Right hindlimb (tissue), 1 donor: ENCODE measurements at regions not wholly inside any gene's neighbourhood (a gene's known extent, or its start where the extent isn't known, plus 50 kb on each side); places are given as distances from the start of the nearest gene placed in this dataset.

ENCODE experiments used
- DNase-seq: peaks from one replicate; pipeline ENCODE4 v3.0.0-alpha.2; 2018

- DNase-seq: no peak
These were observed 151.0 kb upstream of the PPARGC1A start for GRCh38 chr4:24040811-24041210.

GRCh38 chr4:24033626-24034025, 143.8 kb upstream of the PPARGC1A start:
- DNase-seq: no peak

- peak; percentile 28 for DNase-seq
These were observed 142.6 kb upstream of the PPARGC1A start for GRCh38 chr4:24032371-24032989.

GRCh38 chr4:24026596-24026995, 136.7 kb upstream of the PPARGC1A start:
- no peak for DNase-seq

GRCh38 chr4:24024605-24025004, 134.8 kb upstream of the PPARGC1A start:
- no peak for DNase-seq

GRCh38 chr4:24024157-24024556, 134.3 kb upstream of the PPARGC1A start:
- DNase-seq: no peak

GRCh38 chr4:24015782-24016181, 125.9 kb upstream of the PPARGC1A start:
- DNase-seq: no peak

GRCh38 chr4:24013668-24014422, 124.0 kb upstream of the PPARGC1A start:
- no peak for DNase-seq

- no peak for DNase-seq
These were observed 121.1 kb upstream of the PPARGC1A start for GRCh38 chr4:24010994-24011393.

- no peak for DNase-seq
These were observed 120.7 kb upstream of the PPARGC1A start for GRCh38 chr4:24010573-24010972.

GRCh38 chr4:24007860-24008261, 118.0 kb upstream of the PPARGC1A start:
- no peak for DNase-seq

- DNase-seq: no peak
These were observed 116.4 kb upstream of the PPARGC1A start for GRCh38 chr4:24006269-24006668.

- DNase-seq: no peak
These were observed 114.1 kb upstream of the PPARGC1A start for GRCh38 chr4:24003926-24004325.

- no peak for DNase-seq
These were observed 113.6 kb upstream of the PPARGC1A start for GRCh38 chr4:24003496-24003895.

- no peak for DNase-seq
These were observed 112.6 kb upstream of the PPARGC1A start for GRCh38 chr4:24002330-24002966.

- no peak for DNase-seq
These were observed 111.9 kb upstream of the PPARGC1A start for GRCh38 chr4:24001486-24002329.

- DNase-seq: no peak
These were observed 110.6 kb upstream of the PPARGC1A start for GRCh38 chr4:24000470-24000831.

GRCh38 chr4:23999714-24000469, 110.0 kb upstream of the PPARGC1A start:
- DNase-seq: no peak

- DNase-seq: no peak
These were observed 103.5 kb upstream of the PPARGC1A start for GRCh38 chr4:23993373-23993772.

- DNase-seq: no peak
These were observed 101.6 kb upstream of the PPARGC1A start for GRCh38 chr4:23991444-23991843.

- DNase-seq: no peak
These were observed 96.4 kb upstream of the PPARGC1A start for GRCh38 chr4:23986270-23986669.

GRCh38 chr4:23981328-23981727, 91.5 kb upstream of the PPARGC1A start:
- no peak for DNase-seq

- DNase-seq: no peak
These were observed 89.7 kb upstream of the PPARGC1A start for GRCh38 chr4:23979534-23979933.
